ENCODE measurements at regions not wholly inside any gene's neighbourhood (a gene's known extent, or its start where the extent isn't known, plus 50 kb on each side); places are given as distances from the start of the nearest gene placed in this dataset.

GRCh38 chrY:14290656-14291375, 233.5 kb upstream of the NLGN4Y start:
- no peak for TF ChIP-seq TAF1 (IDR thresholded peaks at IDR 0.05; ENCODE audit: low read depth)
- no peak for TF ChIP-seq EZH2 (IDR thresholded peaks at IDR 0.05; ENCODE audit: borderline replicate concordance, insufficient read depth, low read length, poor library complexity, severe bottlenecking)
- no peak for TF ChIP-seq CTCF (IDR thresholded peaks at IDR 0.05; ENCODE audit: poor library complexity, severe bottlenecking)
- TF ChIP-seq RAD21 (conservative IDR thresholded peaks at IDR 0.05): no peak
- no peak for TF ChIP-seq POLR2AphosphoS5 (IDR thresholded peaks at IDR 0.05)
- TF ChIP-seq EP300 (conservative IDR thresholded peaks at IDR 0.05; ENCODE audit: poor library complexity, severe bottlenecking): no peak
- TF ChIP-seq SMC3 (conservative IDR thresholded peaks at IDR 0.05; ENCODE audit: poor library complexity): no peak

Measured in neural cell (in vitro differentiated cells).